C4-2B (cell line): ENCODE measurements at regions not wholly inside any gene's neighbourhood (a gene's known extent, or its start where the extent isn't known, plus 50 kb on each side); places are given as distances from the start of the nearest gene placed in this dataset.

ENCODE experiments used
- CTCF ChIP-seq: fragments of 450-650 bp; conservative IDR thresholded peaks from 2 replicates; pipeline ENCODE4 v1.5.1; 2017; ENCODE audit warnings: mild to moderate bottlenecking
- ZFX ChIP-seq: fragments of 450-650 bp; IDR thresholded peaks from 2 replicates; pipeline ENCODE4 v1.6.1; 2017

- no peak for TF ChIP-seq CTCF
- no peak for TF ChIP-seq ZFX
These were observed 192.3 kb upstream of the C11orf87 start for GRCh38 chr11:109229682-109230081.
